Body of pancreas (tissue), 4 donors: ENCODE measurements at regions not wholly inside any gene's neighbourhood (a gene's known extent, or its start where the extent isn't known, plus 50 kb on each side); places are given as distances from the start of the nearest gene placed in this dataset.

Experiments
- ATAC-seq: fragments of 150-250 bp; one replicate; pipeline ENCODE4 v1.9.1; 2016
- DNase-seq, 4 donors: peaks; one replicate each; pipeline ENCODE4 v3.0.0-alpha.2; 2019
- H3K27ac ChIP-seq, 4 donors: fragments of 200-600 bp; sonication (generic); 1 replicate in 3 of 4; 2 replicates in 1 of 4; pipeline versions ENCODE4 v1.5.1 to v1.6.1; 2016 to 2019; ENCODE audit warnings: mild to moderate bottlenecking in 1 of 4, mixed read lengths in 1 of 4, moderate library complexity in 1 of 4
- H3K27me3 ChIP-seq, 2 donors: fragments of 200-600 bp; sonication (generic); one replicate each; pipeline ENCODE4 v1.6.0; 2016; ENCODE audit warnings: mild to moderate bottlenecking in 1 of 2
- H3K36me3 ChIP-seq, 2 donors: fragments of 200-600 bp; sonication (generic); replicated peaks in 1 of 2; 2 replicates each; pipeline ENCODE4 v1.5.1; 2016; ENCODE audit warnings: low read depth in 2 of 2; ENCODE audit not compliant: insufficient read depth in 1 of 2
- H3K4me1 ChIP-seq: fragments of 200-600 bp; sonication (generic); one replicate; pipeline ENCODE4 v1.6.0; 2016
- H3K4me3 ChIP-seq, 2 donors: fragments of 200-600 bp; sonication (generic); 1 replicate in 1 of 2; 2 replicates in 1 of 2; pipeline ENCODE4 v1.5.1; 2016 to 2019
- H3K9me3 ChIP-seq, 3 donors: fragments of 200-600 bp; sonication (generic); 1 replicate in 2 of 3; 2 replicates in 1 of 3; pipeline ENCODE4 v1.5.1; 2016
- CTCF ChIP-seq, 7 experiments: fragments of 450-650 bp in 4 of 7; fragments of 200-600 bp in 3 of 7; sonication (generic) in 3 of 7; IDR thresholded peaks; one replicate each; pipeline ENCODE4 v1.5.1; 2016 to 2019; ENCODE audit warnings: antibody characterized with exemption in 7 of 7
- POLR2A ChIP-seq, 3 donors: fragments of 450-650 bp; IDR thresholded peaks; one replicate each; pipeline ENCODE4 v1.6.1; 2016; ENCODE audit warnings: antibody characterized with exemption in 3 of 3, mild to moderate bottlenecking in 2 of 3
- WGBS, 2 donors: methylation state at CpG; one replicate each; pipeline ENCODE4 v1.1.5; 2017; 5-methylcytosine and 5-hydroxymethylcytosine counted together
- intact Hi-C: fragments of 100-400 bp; cut with DNase I; formaldehyde crosslinking; loops from one replicate; pipeline ENCODE4 v1.15.1; 2023

GRCh38 chr9:108272349-108272899, 583.4 kb downstream of the ACTL7B start:
- Histone ChIP-seq H3K4me3 (peak overlapping the region in 1 of 2 donors; percentile 19), H3K36me3 (no peaks in the 10 kb centered on the region), H3K4me1 (peaks cover 16% of the 10 kb centered on the region), H3K27ac (peak overlapping the region in 3 of 4 donors; percentile 64 to 81 (median 67)), H3K9me3 (no peaks in the 10 kb centered on the region), H3K27me3 (no peaks in the 10 kb centered on the region)
- intact Hi-C loops: loop anchor here (10.0 kb wide), 1 partner anchor 788 kb away; the partner anchor contains the start of gene KLF4
- 18 to 29% methylated on average over 7 of the region's 7 CpGs for WGBS, 2 donors
- peak; percentile 75 for ATAC-seq
- peak; percentile 67 to 72 (median 68) for DNase-seq
- no peak for TF ChIP-seq POLR2A (IDR thresholded peaks at IDR 0.05)
- TF ChIP-seq CTCF (IDR thresholded peaks at IDR 0.05): peak; percentile 52 to 78 (median 68)

- peak overlapping the region in 3 of 4 donors; percentile 64 to 81 (median 67) for H3K27ac ChIP-seq
Observed at GRCh38 chr9:108271646-108272348, 584.0 kb downstream of the ACTL7B start.

GRCh38 chr9:108271236-108271635, 584.5 kb downstream of the ACTL7B start:
- Histone ChIP-seq H3K4me3 (no peak overlapping the region), H3K36me3 (no peaks in the 10 kb centered on the region), H3K4me1 (peaks cover 16% of the 10 kb centered on the region), H3K9me3 (no peaks in the 10 kb centered on the region), H3K27ac (peak overlapping the region in 1 of 4 donors; percentile 81), H3K27me3 (no peaks in the 10 kb centered on the region)
- TF ChIP-seq CTCF (IDR thresholded peaks at IDR 0.05): no peak
- TF ChIP-seq POLR2A (IDR thresholded peaks at IDR 0.05): no peak
- ATAC-seq (no peak), DNase-seq (no peak)
- 70 to 73% methylated on average over 7 of the region's 7 CpGs for WGBS, 2 donors
- intact Hi-C loops: loop anchor here (10.0 kb wide), 1 partner anchor 786 kb away; the partner anchor contains the start of gene KLF4

More at GRCh38 chr9:108271646-108272348, 584.0 kb downstream of the ACTL7B start:
- Histone ChIP-seq H3K9me3 (no peaks in the 10 kb centered on the region), H3K4me3 (peak overlapping the region in 1 of 2 donors; percentile 19), H3K36me3 (no peaks in the 10 kb centered on the region), H3K27me3 (no peaks in the 10 kb centered on the region), H3K4me1 (peaks cover 16% of the 10 kb centered on the region)
- 24 to 29% methylated on average over 5 of the region's 5 CpGs for WGBS, 2 donors
- TF ChIP-seq POLR2A (IDR thresholded peaks at IDR 0.05): no peak
- no peak for TF ChIP-seq CTCF (IDR thresholded peaks at IDR 0.05)
- intact Hi-C loops: loop anchor here (10.0 kb wide), 1 partner anchor 787 kb away; the partner anchor contains the start of gene KLF4
- peak; percentile 95 for ATAC-seq
- DNase-seq: peak; percentile 47 to 80 (median 56)

GRCh38 chr9:108270561-108270960, 585.2 kb downstream of the ACTL7B start:
- DNase-seq (no peak), ATAC-seq (no peak)
- Histone ChIP-seq H3K27me3 (no peaks in the 10 kb centered on the region), H3K4me3 (no peak overlapping the region), H3K4me1 (peaks cover 16% of the 10 kb centered on the region), H3K36me3 (no peaks in the 10 kb centered on the region), H3K27ac (no peak overlapping the region), H3K9me3 (no peaks in the 10 kb centered on the region)
- WGBS, 2 donors: 88 to 97% methylated on average over 3 of the region's 3 CpGs
- TF ChIP-seq CTCF (IDR thresholded peaks at IDR 0.05) (no peak), POLR2A (IDR thresholded peaks at IDR 0.05) (no peak)
- intact Hi-C loops: loop anchor here (10.0 kb wide), 1 partner anchor 786 kb away; the partner anchor contains the start of gene KLF4
